ENCODE measurements at regions not wholly inside any gene's neighbourhood (a gene's known extent, or its start where the extent isn't known, plus 50 kb on each side); places are given as distances from the start of the nearest gene placed in this dataset.

DNA sequence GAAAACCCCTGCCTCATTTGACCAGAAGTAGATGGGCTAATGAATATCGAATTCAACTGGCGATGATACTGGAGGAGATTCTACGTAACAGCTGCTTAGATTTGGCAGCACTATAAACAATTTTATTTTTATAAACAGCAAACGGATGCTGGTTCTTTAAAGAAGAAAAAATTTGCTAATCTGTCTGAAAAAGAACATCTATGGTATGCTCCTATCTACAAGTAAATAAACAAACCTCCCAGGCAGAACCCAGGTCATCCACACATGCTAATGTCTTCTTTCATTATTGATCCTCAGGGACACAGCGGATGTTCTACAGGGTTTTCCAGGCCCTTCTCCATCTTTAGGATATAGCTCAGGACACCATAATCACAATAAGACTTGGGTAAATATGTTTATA lies 291.3 kb downstream of the ALDH8A1 start:
- peaks cover 5% of the 10 kb centered on the region for H3K4me1 Mint-ChIP-seq
- H3K4me3 Mint-ChIP-seq: no peak overlapping the region
- H3K27me3 Mint-ChIP-seq (ENCODE audit: low read depth): no peaks in the 10 kb centered on the region
- peak overlapping the region in 1 of 3 experiments; percentile 55 for H3K27ac Mint-ChIP-seq
- H3K9me3 Mint-ChIP-seq: no peaks in the 10 kb centered on the region
- TF ChIP-seq, protein P1, sequence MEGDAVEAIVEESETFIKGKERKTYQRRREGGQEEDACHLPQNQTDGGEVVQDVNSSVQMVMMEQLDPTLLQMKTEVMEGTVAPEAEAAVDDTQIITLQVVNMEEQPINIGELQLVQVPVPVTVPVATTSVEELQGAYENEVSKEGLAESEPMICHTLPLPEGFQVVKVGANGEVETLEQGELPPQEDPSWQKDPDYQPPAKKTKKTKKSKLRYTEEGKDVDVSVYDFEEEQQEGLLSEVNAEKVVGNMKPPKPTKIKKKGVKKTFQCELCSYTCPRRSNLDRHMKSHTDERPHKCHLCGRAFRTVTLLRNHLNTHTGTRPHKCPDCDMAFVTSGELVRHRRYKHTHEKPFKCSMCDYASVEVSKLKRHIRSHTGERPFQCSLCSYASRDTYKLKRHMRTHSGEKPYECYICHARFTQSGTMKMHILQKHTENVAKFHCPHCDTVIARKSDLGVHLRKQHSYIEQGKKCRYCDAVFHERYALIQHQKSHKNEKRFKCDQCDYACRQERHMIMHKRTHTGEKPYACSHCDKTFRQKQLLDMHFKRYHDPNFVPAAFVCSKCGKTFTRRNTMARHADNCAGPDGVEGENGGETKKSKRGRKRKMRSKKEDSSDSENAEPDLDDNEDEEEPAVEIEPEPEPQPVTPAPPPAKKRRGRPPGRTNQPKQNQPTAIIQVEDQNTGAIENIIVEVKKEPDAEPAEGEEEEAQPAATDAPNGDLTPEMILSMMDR (IDR thresholded peaks at IDR 0.05; ENCODE audit: unreplicated experiment in 3 of 3): no peak
- no peaks in the 10 kb centered on the region for H3K36me3 Mint-ChIP-seq (ENCODE audit: low read depth)

- TF ChIP-seq, protein P1 (IDR thresholded peaks at IDR 0.05; ENCODE audit: unreplicated experiment in 3 of 3): no peak
- H3K9me3 Mint-ChIP-seq: no peaks in the 10 kb centered on the region
- no peak overlapping the region for H3K27ac Mint-ChIP-seq
- H3K4me1 Mint-ChIP-seq: peaks cover 5% of the 10 kb centered on the region
- no peaks in the 10 kb centered on the region for H3K27me3 Mint-ChIP-seq (ENCODE audit: low read depth)
- no peak overlapping the region for H3K4me3 Mint-ChIP-seq
- H3K36me3 Mint-ChIP-seq (ENCODE audit: low read depth): no peaks in the 10 kb centered on the region
These were observed 292.0 kb downstream of the ALDH8A1 start for GRCh38 chr6:134657751-134658527.

- Mint-ChIP-seq H3K4me1 (peaks cover 5% of the 10 kb centered on the region), H3K27ac (no peak overlapping the region), H3K9me3 (no peaks in the 10 kb centered on the region), H3K36me3 (ENCODE audit: low read depth) (no peaks in the 10 kb centered on the region), H3K27me3 (ENCODE audit: low read depth) (no peaks in the 10 kb centered on the region), H3K4me3 (no peak overlapping the region)
- TF ChIP-seq, protein P1 (IDR thresholded peaks at IDR 0.05; ENCODE audit: unreplicated experiment in 3 of 3): no peak
These were observed 292.6 kb downstream of the ALDH8A1 start for GRCh38 chr6:134657343-134657742.

GRCh38 chr6:134654751-134655150 lies 295.1 kb downstream of the ALDH8A1 start:
- Mint-ChIP-seq H3K27me3 (ENCODE audit: low read depth) (no peaks in the 10 kb centered on the region), H3K27ac (no peak overlapping the region), H3K36me3 (ENCODE audit: low read depth) (no peaks in the 10 kb centered on the region), H3K9me3 (no peaks in the 10 kb centered on the region), H3K4me3 (no peak overlapping the region), H3K4me1 (peaks cover 5% of the 10 kb centered on the region)
- TF ChIP-seq, protein P1 (IDR thresholded peaks at IDR 0.05; ENCODE audit: unreplicated experiment in 3 of 3): no peak

- H3K27me3 Mint-ChIP-seq (ENCODE audit: low read depth): no peaks in the 10 kb centered on the region
- H3K36me3 Mint-ChIP-seq (ENCODE audit: low read depth): no peaks in the 10 kb centered on the region
- TF ChIP-seq, protein P1 (IDR thresholded peaks at IDR 0.05; ENCODE audit: unreplicated experiment in 3 of 3): no peak
- H3K27ac Mint-ChIP-seq: no peak overlapping the region
- H3K4me1 Mint-ChIP-seq: peaks cover 8% of the 10 kb centered on the region
- no peak overlapping the region for H3K4me3 Mint-ChIP-seq
- H3K9me3 Mint-ChIP-seq: no peaks in the 10 kb centered on the region
These were observed 298.4 kb downstream of the ALDH8A1 start for GRCh38 chr6:134651519-134651918.

DNA sequence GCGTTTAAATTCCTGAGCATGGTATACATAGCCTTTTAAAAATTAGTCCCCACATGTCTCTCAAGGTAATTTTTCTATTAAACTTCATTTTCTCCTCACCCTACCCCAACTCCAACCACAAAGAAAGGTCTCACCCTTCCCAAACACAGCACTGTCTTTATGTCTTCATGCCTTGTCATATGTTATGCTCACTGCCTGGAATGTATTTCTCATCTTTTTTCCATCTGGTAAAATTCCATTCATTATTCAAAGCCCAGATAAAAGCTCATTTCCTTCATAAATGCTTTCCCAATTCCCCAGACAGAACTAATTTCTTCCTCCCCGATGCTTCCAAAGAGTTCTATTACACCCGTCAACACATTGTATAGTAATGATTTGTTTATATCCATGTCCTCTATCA lies 302.0 kb downstream of the ALDH8A1 start:
- no peaks in the 10 kb centered on the region for H3K27me3 Mint-ChIP-seq (ENCODE audit: low read depth)
- TF ChIP-seq, protein P1 (IDR thresholded peaks at IDR 0.05; ENCODE audit: unreplicated experiment in 3 of 3): no peak
- H3K4me3 Mint-ChIP-seq: no peak overlapping the region
- H3K9me3 Mint-ChIP-seq: no peaks in the 10 kb centered on the region
- no peaks in the 10 kb centered on the region for H3K36me3 Mint-ChIP-seq (ENCODE audit: low read depth)
- peaks cover 10% of the 10 kb centered on the region for H3K4me1 Mint-ChIP-seq
- no peak overlapping the region for H3K27ac Mint-ChIP-seq
